Fibroblast of villous mesenchyme (primary cell): ENCODE measurements at regions not wholly inside any gene's neighbourhood (a gene's known extent, or its start where the extent isn't known, plus 50 kb on each side); places are given as distances from the start of the nearest gene placed in this dataset.

ENCODE experiments used
- DNase-seq: peaks from one replicate; pipeline ENCODE4 v3.0.0-alpha.2; 2010; ENCODE audit warnings: low read depth
- H3K4me3 ChIP-seq: 2 replicates; pipeline ENCODE4 v1.5.1; 2011; ENCODE audit warnings: low read depth, mild to moderate bottlenecking, low read length
- CTCF ChIP-seq: IDR thresholded peaks from 2 replicates; pipeline ENCODE4 v1.5.1; 2012; ENCODE audit warnings: low read depth, mild to moderate bottlenecking, low read length; ENCODE audit not compliant: insufficient read depth

- no peak for TF ChIP-seq CTCF
- H3K4me3 ChIP-seq = no peak overlapping the region
Observed at GRCh38 chr7:69182596-69183467, 415.4 kb upstream of the AUTS2 start.

GRCh38 chr7:69184339-69184738 is 413.9 kb upstream of the AUTS2 start:
- no peak for DNase-seq
- H3K4me3 ChIP-seq = no peak overlapping the region

More at GRCh38 chr7:69182596-69183467, 415.4 kb upstream of the AUTS2 start:
- DNase-seq = no peak

GRCh38 chr7:69185170-69185569 is 413.1 kb upstream of the AUTS2 start:
- H3K4me3 ChIP-seq = no peak overlapping the region
- no peak for DNase-seq
- no peak for TF ChIP-seq CTCF

More at GRCh38 chr7:69184339-69184738, 413.9 kb upstream of the AUTS2 start:
- no peak for TF ChIP-seq CTCF

GRCh38 chr7:69186974-69187373 is 411.3 kb upstream of the AUTS2 start:
- no peak for TF ChIP-seq CTCF
- H3K4me3 ChIP-seq = no peak overlapping the region
- no peak for DNase-seq

- no peak for DNase-seq
Observed at GRCh38 chr7:69187824-69188333, 410.4 kb upstream of the AUTS2 start.

GRCh38 chr7:69189406-69189805 is 408.9 kb upstream of the AUTS2 start:
- no peak overlapping the region for H3K4me3 ChIP-seq
- DNase-seq = no peak
- no peak for TF ChIP-seq CTCF

More at GRCh38 chr7:69187824-69188333, 410.4 kb upstream of the AUTS2 start:
- TF ChIP-seq CTCF = no peak
- H3K4me3 ChIP-seq = no peak overlapping the region
